OCI-LY7 (cell line): ENCODE measurements at regions not wholly inside any gene's neighbourhood (a gene's known extent, or its start where the extent isn't known, plus 50 kb on each side); places are given as distances from the start of the nearest gene placed in this dataset. TPM values are rescaled to one million over a fixed set of nuclear protein-coding genes. Genes with fewer than 3 reads are reported as not detected.

Source experiments
- BruUV-seq: library from RNA; stranded (reverse); fragments of 400-500 nt; replicated peaks from 2 replicates; lab custom pipeline; 2021; lab: Mats Ljungman, UMichigan
- CTCF ChIA-PET: fragments of 300-600 bp; sonication (Branson Sonifier 250); formaldehyde crosslinking; loops from one replicate; lab custom pipeline; 2022; ENCODE audit warnings: antibody characterized with exemption; ENCODE audit not compliant: unreplicated experiment; lab: Charles Lee
- POLR2A ChIA-PET: fragments of 300-600 bp; sonication (Branson Sonifier 250); formaldehyde crosslinking; loops from one replicate; lab custom pipeline; 2022; ENCODE audit warnings: antibody characterized with exemption; lab: Charles Lee
- DNase-seq: peaks from one replicate; pipeline ENCODE4 v3.0.0-alpha.2; 2015; ENCODE audit warnings: low spot score
- H2AFZ ChIP-seq: fragments of 200-600 bp; sonication (generic), shearing (Covaris generic); 2 replicates; pipeline ENCODE4 v1.6.1; 2014; ENCODE audit warnings: mild to moderate bottlenecking, antibody characterized with exemption, low read length, moderate library complexity
- H3K27ac ChIP-seq: fragments of 200-600 bp; sonication (generic); 2 replicates; pipeline ENCODE4 v1.5.1; 2014; ENCODE audit warnings: mixed run types, low read depth, mild to moderate bottlenecking, moderate library complexity, low read length, inconsistent platforms; ENCODE audit not compliant: poor library complexity, severe bottlenecking
- H3K36me3 ChIP-seq: fragments of 200-600 bp; sonication (generic); 2 replicates; pipeline ENCODE4 v1.6.1; 2014; ENCODE audit warnings: mild to moderate bottlenecking, antibody characterized with exemption, low read length, moderate library complexity, mixed read lengths; ENCODE audit not compliant: insufficient read depth
- H3K4me1 ChIP-seq: fragments of 200-600 bp; sonication (generic); 2 replicates; pipeline ENCODE4 v1.5.1; 2014; ENCODE audit warnings: mild to moderate bottlenecking, low read length; ENCODE audit not compliant: insufficient read depth, poor library complexity, severe bottlenecking
- H3K4me2 ChIP-seq: fragments of 200-600 bp; sonication (generic); 2 replicates; pipeline ENCODE4 v1.6.1; 2014; ENCODE audit warnings: mild to moderate bottlenecking, low read length
- H3K4me3 ChIP-seq: fragments of 200-600 bp; sonication (generic); 2 replicates; pipeline ENCODE4 v1.5.1; 2014; ENCODE audit warnings: mild to moderate bottlenecking, low read depth, low read length; ENCODE audit not compliant: poor library complexity, severe bottlenecking
- H3K79me2 ChIP-seq: fragments of 200-600 bp; sonication (generic); 2 replicates; pipeline ENCODE4 v1.6.1; 2016; ENCODE audit warnings: low read depth, mild to moderate bottlenecking, low read length, moderate library complexity, mixed read lengths; ENCODE audit not compliant: insufficient read depth
- H3K9me2 ChIP-seq: fragments of 200-600 bp; sonication (generic); 2 replicates; pipeline ENCODE4 v1.6.1; 2016; ENCODE audit warnings: mild to moderate bottlenecking, low read length, mixed read lengths; ENCODE audit not compliant: insufficient read depth
- H3K9me3 ChIP-seq: fragments of 200-600 bp; sonication (generic); 2 replicates; pipeline ENCODE4 v1.6.1; 2014; ENCODE audit warnings: mild to moderate bottlenecking, mixed run types, low read length, mixed read lengths
- H4K20me1 ChIP-seq: fragments of 200-600 bp; sonication (generic); 2 replicates; pipeline ENCODE4 v1.6.1; 2014; ENCODE audit warnings: mild to moderate bottlenecking, antibody characterized with exemption, low read length, moderate library complexity, mixed read lengths; ENCODE audit not compliant: insufficient read depth
- CTCF ChIP-seq: fragments of 200-600 bp; sonication (generic); conservative IDR thresholded peaks from 2 replicates; pipeline ENCODE4 v1.5.1; 2014; ENCODE audit warnings: mild to moderate bottlenecking, antibody characterized with exemption, low read length, moderate library complexity, mixed read lengths
- EZH2phosphoT487 ChIP-seq: fragments of 200-600 bp; sonication (generic); IDR thresholded peaks from 2 replicates; pipeline ENCODE4 v1.6.1; 2018; ENCODE audit warnings: low read depth, borderline replicate concordance, mild to moderate bottlenecking, mixed run types, antibody characterized with exemption, low read length, moderate library complexity, mixed read lengths
- intact Hi-C: fragments of 100-400 bp; cut with micrococcal nuclease; formaldehyde crosslinking; loops from one replicate; pipeline ENCODE4 v1.10.0; 2022; ENCODE audit not compliant: unreplicated experiment
- small RNA-seq: library from RNA; depleted of rRNA; stranded (forward); fragments of <200 nt; gene quantifications from one replicate; pipeline ENCODE3, GENCODE V24; 2014

- Histone ChIP-seq H3K36me3 (no peaks in the 10 kb centered on the region), H3K4me2 (no peak overlapping the region), H3K79me2 (no peaks in the 10 kb centered on the region), H2AFZ (no peak overlapping the region), H3K4me1 (no peaks in the 10 kb centered on the region), H3K27ac (no peak overlapping the region), H3K9me3 (no peaks in the 10 kb centered on the region), H4K20me1 (no peaks in the 10 kb centered on the region), H3K9me2 (no peaks in the 10 kb centered on the region), H3K4me3 (no peak overlapping the region)
- ChIA-PET CTCF (no interaction called here), POLR2A (interaction anchor here (0.6 kb wide), 1 partner anchor 1289 kb away, joined by 3 read pairs; no protein-coding TSS in a partner anchor)
- DNase-seq: no peak
- BruUV-seq: no TSS peak
- intact Hi-C loops: no loop called here
- TF ChIP-seq CTCF (no peak), EZH2phosphoT487 (no peak)
These were observed 52.7 kb upstream of the WLS start for GRCh38 chr1:68285046-68285445.

GRCh38 chr1:68281946-68282615 is 49.8 kb upstream of the WLS start:
- no peaks in the 10 kb centered on the region for H3K9me3 ChIP-seq
- no peaks in the 10 kb centered on the region for H3K4me1 ChIP-seq
- H3K4me3 ChIP-seq: no peak overlapping the region
- no peaks in the 10 kb centered on the region for H3K79me2 ChIP-seq
- no peak overlapping the region for H2AFZ ChIP-seq
- no peak overlapping the region for H3K27ac ChIP-seq
- POLR2A ChIA-PET: no interaction called here
- no peaks in the 10 kb centered on the region for H4K20me1 ChIP-seq
- DNase-seq: no peak
- H3K9me2 ChIP-seq: no peaks in the 10 kb centered on the region
- TF ChIP-seq EZH2phosphoT487 (no peak), CTCF (0 out of 2 replicates have a peak, but pooled peaks have one; percentile 11)
- intact Hi-C loops: no loop called here
- BruUV-seq: no TSS peak
- CTCF ChIA-PET: no interaction called here
- no peak overlapping the region for H3K4me2 ChIP-seq
- no peaks in the 10 kb centered on the region for H3K36me3 ChIP-seq

Small RNA genes in the stretch of these regions (small RNA-seq; reads per million reads assigned to genes)
- not detected for gene COX6B1P7
